Loucy (cell line): ENCODE measurements at regions not wholly inside any gene's neighbourhood (a gene's known extent, or its start where the extent isn't known, plus 50 kb on each side); places are given as distances from the start of the nearest gene placed in this dataset.

Source experiments
- EZH2phosphoT487 ChIP-seq: fragments of 200-600 bp; IDR thresholded peaks from 2 replicates; pipeline ENCODE4 v1.6.1; 2018; ENCODE audit warnings: antibody characterized with exemption, mild to moderate bottlenecking, moderate library complexity, borderline replicate concordance
- TF ChIP-seq, protein P1 (sequence below): fragments of 200-600 bp; sonication (generic); conservative IDR thresholded peaks from 2 replicates; pipeline ENCODE4 v1.5.1; 2014; ENCODE audit warnings: mild to moderate bottlenecking, antibody characterized with exemption, low read length

DNA sequence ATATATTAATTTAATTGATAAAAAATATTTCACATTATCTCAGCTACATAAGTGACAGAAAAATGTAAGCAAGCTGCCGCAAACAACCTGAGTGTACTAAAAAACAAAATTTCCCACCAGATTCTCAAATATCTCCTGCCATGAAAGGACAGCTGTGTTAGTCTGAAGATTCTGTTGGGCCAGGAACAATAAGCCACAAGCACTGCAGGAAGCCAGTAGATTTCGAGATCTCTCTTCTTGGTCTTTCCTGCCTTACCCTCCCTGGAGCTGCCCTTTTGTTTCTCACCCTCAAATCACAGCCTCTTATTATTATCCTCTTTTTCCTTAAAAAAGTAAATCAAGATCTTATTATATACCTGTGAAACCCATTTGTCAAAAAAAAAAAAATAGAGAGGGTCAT lies 165.6 kb downstream of the EFNB2 start:
- TF ChIP-seq, protein P1, sequence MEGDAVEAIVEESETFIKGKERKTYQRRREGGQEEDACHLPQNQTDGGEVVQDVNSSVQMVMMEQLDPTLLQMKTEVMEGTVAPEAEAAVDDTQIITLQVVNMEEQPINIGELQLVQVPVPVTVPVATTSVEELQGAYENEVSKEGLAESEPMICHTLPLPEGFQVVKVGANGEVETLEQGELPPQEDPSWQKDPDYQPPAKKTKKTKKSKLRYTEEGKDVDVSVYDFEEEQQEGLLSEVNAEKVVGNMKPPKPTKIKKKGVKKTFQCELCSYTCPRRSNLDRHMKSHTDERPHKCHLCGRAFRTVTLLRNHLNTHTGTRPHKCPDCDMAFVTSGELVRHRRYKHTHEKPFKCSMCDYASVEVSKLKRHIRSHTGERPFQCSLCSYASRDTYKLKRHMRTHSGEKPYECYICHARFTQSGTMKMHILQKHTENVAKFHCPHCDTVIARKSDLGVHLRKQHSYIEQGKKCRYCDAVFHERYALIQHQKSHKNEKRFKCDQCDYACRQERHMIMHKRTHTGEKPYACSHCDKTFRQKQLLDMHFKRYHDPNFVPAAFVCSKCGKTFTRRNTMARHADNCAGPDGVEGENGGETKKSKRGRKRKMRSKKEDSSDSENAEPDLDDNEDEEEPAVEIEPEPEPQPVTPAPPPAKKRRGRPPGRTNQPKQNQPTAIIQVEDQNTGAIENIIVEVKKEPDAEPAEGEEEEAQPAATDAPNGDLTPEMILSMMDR = no peak
- no peak for TF ChIP-seq EZH2phosphoT487
